Liver (tissue), 8 donors: ENCODE measurements at regions not wholly inside any gene's neighbourhood (a gene's known extent, or its start where the extent isn't known, plus 50 kb on each side); places are given as distances from the start of the nearest gene placed in this dataset.

ENCODE experiments used
- DNase-seq: peaks from one replicate; pipeline ENCODE4 v3.0.0-alpha.2; 2017; ENCODE audit warnings: low spot score
- H3K27ac ChIP-seq, 2 donors: one replicate each; pipeline ENCODE4 v1.7.0; 2013; ENCODE audit warnings: inconsistent platforms in 2 of 2, low read length in 2 of 2, control low read depth in 1 of 2, low read depth in 1 of 2, mild to moderate bottlenecking in 1 of 2
- H3K27me3 ChIP-seq, 4 donors: one replicate each; pipeline versions ENCODE4 v1.6.1 to v1.7.0; 2013; ENCODE audit warnings: low read length in 3 of 4, inconsistent platforms in 1 of 4, mild to moderate bottlenecking in 1 of 4, moderate library complexity in 1 of 4; ENCODE audit not compliant: control insufficient read depth in 4 of 4, insufficient read depth in 4 of 4
- H3K36me3 ChIP-seq, 4 donors: one replicate each; pipeline versions ENCODE4 v1.6.1 to v1.7.0; 2013; ENCODE audit warnings: low read length in 3 of 4, mild to moderate bottlenecking in 3 of 4, low read depth in 1 of 4, moderate library complexity in 1 of 4; ENCODE audit not compliant: control insufficient read depth in 4 of 4, insufficient read depth in 3 of 4
- H3K4me1 ChIP-seq, 4 donors: one replicate each; pipeline versions ENCODE4 v1.6.1 to v1.7.0; 2013; ENCODE audit warnings: low read length in 3 of 4, mild to moderate bottlenecking in 3 of 4, moderate library complexity in 1 of 4; ENCODE audit not compliant: control insufficient read depth in 4 of 4, insufficient read depth in 4 of 4
- H3K4me3 ChIP-seq, 3 donors: one replicate each; pipeline versions ENCODE4 v1.6.1 to v1.7.0; 2013; ENCODE audit warnings: low read length in 3 of 3, control low read depth in 1 of 3, low read depth in 1 of 3, mild to moderate bottlenecking in 1 of 3
- H3K9ac ChIP-seq, 2 donors: one replicate each; pipeline ENCODE4 v1.7.0; 2013; ENCODE audit warnings: low read length in 2 of 2, mild to moderate bottlenecking in 2 of 2, moderate library complexity in 2 of 2, control low read depth in 1 of 2, low read depth in 1 of 2
- H3K9me3 ChIP-seq, 4 donors: one replicate each; pipeline versions ENCODE4 v1.6.1 to v1.7.0; 2013; ENCODE audit warnings: low read length in 3 of 4; ENCODE audit not compliant: control insufficient read depth in 4 of 4
- EGR1 ChIP-seq, 2 donors: IDR thresholded peaks; 2 replicates each; pipeline ENCODE4 v1.6.1; 2016 to 2018; ENCODE audit warnings: antibody characterized with exemption in 2 of 2, low read depth in 2 of 2
- FOXA1 ChIP-seq: IDR thresholded peaks from 2 replicates; pipeline ENCODE4 v1.6.1; 2016; ENCODE audit warnings: antibody characterized with exemption
- FOXA2 ChIP-seq: IDR thresholded peaks from 2 replicates; pipeline ENCODE4 v1.6.1; 2016; ENCODE audit warnings: antibody characterized with exemption
- GABPA ChIP-seq, 2 donors: IDR thresholded peaks in 1 of 2; conservative IDR thresholded peaks in 1 of 2; 2 replicates each; pipeline ENCODE4 v1.6.1; 2016; ENCODE audit warnings: antibody characterized with exemption in 2 of 2, mild to moderate bottlenecking in 1 of 2, moderate library complexity in 1 of 2
- HNF4A ChIP-seq, 2 donors: conservative IDR thresholded peaks; 2 replicates each; pipeline ENCODE4 v1.6.1; 2016; ENCODE audit warnings: antibody characterized with exemption in 2 of 2, mild to moderate bottlenecking in 2 of 2
- HNF4G ChIP-seq: IDR thresholded peaks from 2 replicates; pipeline ENCODE4 v1.6.1; 2016; ENCODE audit warnings: antibody characterized with exemption
- JUND ChIP-seq, 2 donors: IDR thresholded peaks; 2 replicates each; pipeline ENCODE4 v1.6.1; 2016; ENCODE audit warnings: antibody characterized with exemption in 2 of 2
- NR2F2 ChIP-seq: IDR thresholded peaks from 2 replicates; pipeline ENCODE4 v1.6.1; 2016; ENCODE audit warnings: antibody characterized with exemption
- RAD21 ChIP-seq, 2 donors: IDR thresholded peaks; 2 replicates each; pipeline ENCODE4 v1.6.1; 2016; ENCODE audit warnings: antibody characterized with exemption in 2 of 2, mild to moderate bottlenecking in 2 of 2
- RXRA ChIP-seq, 2 donors: IDR thresholded peaks; 2 replicates each; pipeline ENCODE4 v1.6.1; 2017 to 2018; ENCODE audit warnings: antibody characterized with exemption in 2 of 2, mild to moderate bottlenecking in 1 of 2
- SP1 ChIP-seq: IDR thresholded peaks from 2 replicates; pipeline ENCODE4 v1.6.1; 2018; ENCODE audit warnings: antibody characterized with exemption, mild to moderate bottlenecking
- TAF1 ChIP-seq: conservative IDR thresholded peaks from 2 replicates; pipeline ENCODE4 v1.6.1; 2016; ENCODE audit warnings: antibody characterized with exemption, mild to moderate bottlenecking
- YY1 ChIP-seq: IDR thresholded peaks from 2 replicates; pipeline ENCODE4 v1.6.1; 2016; ENCODE audit warnings: antibody characterized with exemption, mild to moderate bottlenecking
- WGBS: extraction: QIAGEN DNeasy Blood & Tissue Kit; methylation state at CpG from one replicate; pipeline ENCODE4 v1.1.7; 2013; 5-methylcytosine and 5-hydroxymethylcytosine counted together
- TF ChIP-seq, protein P1 (sequence below): IDR thresholded peaks from 2 replicates; pipeline ENCODE4 v1.6.1; 2016; ENCODE audit warnings: antibody characterized with exemption, mild to moderate bottlenecking
- TF ChIP-seq, protein P2 (sequence below): fragments of 150-350 bp; IDR thresholded peaks from 2 replicates; pipeline ENCODE4 v1.5.1; 2017; ENCODE audit warnings: improper control_type of control experiment, low read depth, low read length; ENCODE audit not compliant: missing input control
- TF ChIP-seq, protein P3 (sequence below): IDR thresholded peaks from 2 replicates; pipeline ENCODE4 v1.6.1; 2016; ENCODE audit warnings: antibody characterized with exemption
- TF ChIP-seq, protein P4 (sequence below): IDR thresholded peaks from 2 replicates; pipeline ENCODE4 v1.6.1; 2016; ENCODE audit warnings: antibody characterized with exemption
- TF ChIP-seq, protein P5 (sequence below): IDR thresholded peaks from 2 replicates; pipeline ENCODE4 v1.6.1; 2016; ENCODE audit warnings: antibody characterized with exemption
- donor health status: healthy.
- donor health status: healthy.
- donor health status: healthy.
- donor health status: healthy.
- donor health status: healthy.

DNA sequence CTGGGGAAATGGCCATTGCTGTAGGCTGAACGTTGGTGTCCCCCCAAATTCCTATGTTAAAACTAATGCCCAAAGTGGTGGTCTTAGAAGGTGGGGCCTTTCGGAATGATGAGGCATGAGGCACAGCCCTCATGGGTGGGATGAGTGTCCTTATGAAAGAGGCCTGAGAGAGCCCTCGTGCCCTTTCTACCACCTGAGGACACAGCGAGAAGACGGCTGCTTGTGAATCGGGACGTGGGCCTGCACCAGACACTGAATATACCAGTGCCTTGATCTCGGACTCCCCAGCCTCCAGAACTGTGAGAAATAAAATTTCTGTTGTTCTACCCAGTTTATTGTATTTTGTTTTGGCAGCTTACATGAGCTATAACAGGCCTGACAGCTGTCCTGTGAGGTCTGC, 162.9 kb upstream of the B3GAT1 start:
- no peaks in the 10 kb centered on the region for H3K9me3 ChIP-seq
- no peak overlapping the region for H3K27ac ChIP-seq
- H3K36me3 ChIP-seq: no peaks in the 10 kb centered on the region
- 83% methylated on average over 8 of the region's 8 CpGs for WGBS
- no peak for DNase-seq
- no peak overlapping the region for H3K9ac ChIP-seq
- no peak for TF ChIP-seq NR2F2
- TF ChIP-seq HNF4G: no peak
- TF ChIP-seq TAF1: no peak
- no peak for TF ChIP-seq RAD21 (IDR thresholded peaks at IDR 0.05)
- TF ChIP-seq, protein P1, sequence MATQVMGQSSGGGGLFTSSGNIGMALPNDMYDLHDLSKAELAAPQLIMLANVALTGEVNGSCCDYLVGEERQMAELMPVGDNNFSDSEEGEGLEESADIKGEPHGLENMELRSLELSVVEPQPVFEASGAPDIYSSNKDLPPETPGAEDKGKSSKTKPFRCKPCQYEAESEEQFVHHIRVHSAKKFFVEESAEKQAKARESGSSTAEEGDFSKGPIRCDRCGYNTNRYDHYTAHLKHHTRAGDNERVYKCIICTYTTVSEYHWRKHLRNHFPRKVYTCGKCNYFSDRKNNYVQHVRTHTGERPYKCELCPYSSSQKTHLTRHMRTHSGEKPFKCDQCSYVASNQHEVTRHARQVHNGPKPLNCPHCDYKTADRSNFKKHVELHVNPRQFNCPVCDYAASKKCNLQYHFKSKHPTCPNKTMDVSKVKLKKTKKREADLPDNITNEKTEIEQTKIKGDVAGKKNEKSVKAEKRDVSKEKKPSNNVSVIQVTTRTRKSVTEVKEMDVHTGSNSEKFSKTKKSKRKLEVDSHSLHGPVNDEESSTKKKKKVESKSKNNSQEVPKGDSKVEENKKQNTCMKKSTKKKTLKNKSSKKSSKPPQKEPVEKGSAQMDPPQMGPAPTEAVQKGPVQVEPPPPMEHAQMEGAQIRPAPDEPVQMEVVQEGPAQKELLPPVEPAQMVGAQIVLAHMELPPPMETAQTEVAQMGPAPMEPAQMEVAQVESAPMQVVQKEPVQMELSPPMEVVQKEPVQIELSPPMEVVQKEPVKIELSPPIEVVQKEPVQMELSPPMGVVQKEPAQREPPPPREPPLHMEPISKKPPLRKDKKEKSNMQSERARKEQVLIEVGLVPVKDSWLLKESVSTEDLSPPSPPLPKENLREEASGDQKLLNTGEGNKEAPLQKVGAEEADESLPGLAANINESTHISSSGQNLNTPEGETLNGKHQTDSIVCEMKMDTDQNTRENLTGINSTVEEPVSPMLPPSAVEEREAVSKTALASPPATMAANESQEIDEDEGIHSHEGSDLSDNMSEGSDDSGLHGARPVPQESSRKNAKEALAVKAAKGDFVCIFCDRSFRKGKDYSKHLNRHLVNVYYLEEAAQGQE: no peak
- TF ChIP-seq, protein P2, sequence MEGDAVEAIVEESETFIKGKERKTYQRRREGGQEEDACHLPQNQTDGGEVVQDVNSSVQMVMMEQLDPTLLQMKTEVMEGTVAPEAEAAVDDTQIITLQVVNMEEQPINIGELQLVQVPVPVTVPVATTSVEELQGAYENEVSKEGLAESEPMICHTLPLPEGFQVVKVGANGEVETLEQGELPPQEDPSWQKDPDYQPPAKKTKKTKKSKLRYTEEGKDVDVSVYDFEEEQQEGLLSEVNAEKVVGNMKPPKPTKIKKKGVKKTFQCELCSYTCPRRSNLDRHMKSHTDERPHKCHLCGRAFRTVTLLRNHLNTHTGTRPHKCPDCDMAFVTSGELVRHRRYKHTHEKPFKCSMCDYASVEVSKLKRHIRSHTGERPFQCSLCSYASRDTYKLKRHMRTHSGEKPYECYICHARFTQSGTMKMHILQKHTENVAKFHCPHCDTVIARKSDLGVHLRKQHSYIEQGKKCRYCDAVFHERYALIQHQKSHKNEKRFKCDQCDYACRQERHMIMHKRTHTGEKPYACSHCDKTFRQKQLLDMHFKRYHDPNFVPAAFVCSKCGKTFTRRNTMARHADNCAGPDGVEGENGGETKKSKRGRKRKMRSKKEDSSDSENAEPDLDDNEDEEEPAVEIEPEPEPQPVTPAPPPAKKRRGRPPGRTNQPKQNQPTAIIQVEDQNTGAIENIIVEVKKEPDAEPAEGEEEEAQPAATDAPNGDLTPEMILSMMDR: no peak
- no peak for TF ChIP-seq JUND (IDR thresholded peaks at IDR 0.05)
- no peak for TF ChIP-seq SP1
- TF ChIP-seq FOXA2: no peak
- no peak for TF ChIP-seq EGR1 (IDR thresholded peaks at IDR 0.05; ENCODE audit: low read depth in 2 of 2)
- H3K27me3 ChIP-seq: no peaks in the 10 kb centered on the region
- no peak overlapping the region for H3K4me3 ChIP-seq
- no peaks in the 10 kb centered on the region for H3K4me1 ChIP-seq

DNA sequence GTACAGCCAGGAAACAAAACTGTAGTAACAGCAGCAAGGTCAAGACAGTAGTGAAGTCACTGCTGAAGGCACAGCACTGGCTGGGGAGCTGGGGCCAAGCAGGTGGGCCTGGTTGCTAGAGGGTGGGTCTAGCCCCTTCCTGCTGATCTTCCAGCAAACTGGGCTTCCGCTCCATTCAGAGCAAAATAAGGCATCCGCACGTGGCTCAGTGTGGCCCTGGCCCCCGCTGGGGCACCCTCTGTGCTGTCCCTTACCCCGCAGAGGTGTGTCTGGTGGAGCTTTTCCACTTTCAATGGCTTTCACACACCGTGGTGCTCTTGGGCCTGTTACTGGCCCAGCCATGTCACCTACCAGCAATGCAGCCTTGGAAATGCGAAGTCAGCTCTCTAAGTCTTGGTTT, 162.4 kb upstream of the B3GAT1 start:
- H3K4me3 ChIP-seq: no peak overlapping the region
- no peak overlapping the region for H3K9ac ChIP-seq
- WGBS: 90% methylated on average over 7 of the region's 7 CpGs
- H3K27me3 ChIP-seq: no peaks in the 10 kb centered on the region
- TF ChIP-seq SP1: no peak
- TF ChIP-seq, protein P2: no peak
- no peak for TF ChIP-seq FOXA2
- no peak for TF ChIP-seq RAD21 (IDR thresholded peaks at IDR 0.05)
- TF ChIP-seq, protein P3, sequence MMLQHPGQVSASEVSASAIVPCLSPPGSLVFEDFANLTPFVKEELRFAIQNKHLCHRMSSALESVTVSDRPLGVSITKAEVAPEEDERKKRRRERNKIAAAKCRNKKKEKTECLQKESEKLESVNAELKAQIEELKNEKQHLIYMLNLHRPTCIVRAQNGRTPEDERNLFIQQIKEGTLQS: no peak
- TF ChIP-seq EGR1 (IDR thresholded peaks at IDR 0.05; ENCODE audit: low read depth in 2 of 2): no peak
- TF ChIP-seq, protein P4, sequence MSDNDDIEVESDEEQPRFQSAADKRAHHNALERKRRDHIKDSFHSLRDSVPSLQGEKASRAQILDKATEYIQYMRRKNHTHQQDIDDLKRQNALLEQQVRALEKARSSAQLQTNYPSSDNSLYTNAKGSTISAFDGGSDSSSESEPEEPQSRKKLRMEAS: no peak
- no peak for TF ChIP-seq HNF4A (conservative IDR thresholded peaks at IDR 0.05)
- TF ChIP-seq TAF1: no peak
- no peak for TF ChIP-seq YY1
- no peak for TF ChIP-seq NR2F2
- no peak for TF ChIP-seq FOXA1
- TF ChIP-seq, protein P5, sequence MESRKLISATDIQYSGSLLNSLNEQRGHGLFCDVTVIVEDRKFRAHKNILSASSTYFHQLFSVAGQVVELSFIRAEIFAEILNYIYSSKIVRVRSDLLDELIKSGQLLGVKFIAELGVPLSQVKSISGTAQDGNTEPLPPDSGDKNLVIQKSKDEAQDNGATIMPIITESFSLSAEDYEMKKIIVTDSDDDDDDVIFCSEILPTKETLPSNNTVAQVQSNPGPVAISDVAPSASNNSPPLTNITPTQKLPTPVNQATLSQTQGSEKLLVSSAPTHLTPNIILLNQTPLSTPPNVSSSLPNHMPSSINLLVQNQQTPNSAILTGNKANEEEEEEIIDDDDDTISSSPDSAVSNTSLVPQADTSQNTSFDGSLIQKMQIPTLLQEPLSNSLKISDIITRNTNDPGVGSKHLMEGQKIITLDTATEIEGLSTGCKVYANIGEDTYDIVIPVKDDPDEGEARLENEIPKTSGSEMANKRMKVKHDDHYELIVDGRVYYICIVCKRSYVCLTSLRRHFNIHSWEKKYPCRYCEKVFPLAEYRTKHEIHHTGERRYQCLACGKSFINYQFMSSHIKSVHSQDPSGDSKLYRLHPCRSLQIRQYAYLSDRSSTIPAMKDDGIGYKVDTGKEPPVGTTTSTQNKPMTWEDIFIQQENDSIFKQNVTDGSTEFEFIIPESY: no peak
- no peak for TF ChIP-seq GABPA (IDR thresholded peaks at IDR 0.05 in 1 of 2, conservative IDR thresholded peaks at IDR 0.05 in 1 of 2)
- no peak for TF ChIP-seq JUND (IDR thresholded peaks at IDR 0.05)
- no peak for TF ChIP-seq RXRA (IDR thresholded peaks at IDR 0.05)
- TF ChIP-seq, protein P1: no peak
- TF ChIP-seq HNF4G: no peak
- no peaks in the 10 kb centered on the region for H3K9me3 ChIP-seq
- DNase-seq: peak; percentile 1
- no peaks in the 10 kb centered on the region for H3K36me3 ChIP-seq
- no peaks in the 10 kb centered on the region for H3K4me1 ChIP-seq
- H3K27ac ChIP-seq: no peak overlapping the region
